Hepatocyte (in vitro differentiated cells): ENCODE measurements at regions not wholly inside any gene's neighbourhood (a gene's known extent, or its start where the extent isn't known, plus 50 kb on each side); places are given as distances from the start of the nearest gene placed in this dataset.

Experiments used
- DNase-seq: peaks from one replicate; pipeline ENCODE4 v3.0.0-alpha.2; 2016; ENCODE audit warnings: low spot score
- H2AFZ ChIP-seq: fragments of 200-600 bp; sonication (generic); 2 replicates; pipeline ENCODE4 v1.6.0; 2016; ENCODE audit warnings: antibody characterized with exemption, mild to moderate bottlenecking
- H3K27ac ChIP-seq: fragments of 200-600 bp; sonication (generic); 2 replicates; pipeline ENCODE4 v1.5.1; 2016; ENCODE audit warnings: mild to moderate bottlenecking
- H3K27me3 ChIP-seq: fragments of 200-600 bp; sonication (generic); 2 replicates; pipeline ENCODE4 v1.6.1; 2016
- H3K36me3 ChIP-seq: fragments of 200-600 bp; sonication (generic); replicated peaks from 2 replicates; pipeline ENCODE4 v1.5.1; 2016; ENCODE audit warnings: low read depth; ENCODE audit not compliant: insufficient read depth
- H3K4me1 ChIP-seq: fragments of 200-600 bp; sonication (generic); 2 replicates; pipeline ENCODE4 v1.5.1; 2016; ENCODE audit warnings: mild to moderate bottlenecking, moderate library complexity; ENCODE audit not compliant: insufficient read depth
- H3K4me2 ChIP-seq: fragments of 200-600 bp; sonication (generic); 2 replicates; pipeline ENCODE4 v1.6.0; 2016
- H3K4me3 ChIP-seq: fragments of 200-600 bp; sonication (generic); 2 replicates; pipeline ENCODE4 v1.5.1; 2016; ENCODE audit warnings: mild to moderate bottlenecking
- H3K79me2 ChIP-seq: fragments of 200-600 bp; sonication (generic); 2 replicates; pipeline ENCODE4 v1.6.0; 2017; ENCODE audit warnings: mild to moderate bottlenecking
- H3K9me2 ChIP-seq: fragments of 200-600 bp; sonication (generic); replicated peaks from 2 replicates; pipeline ENCODE4 v1.6.0; 2017; ENCODE audit warnings: mild to moderate bottlenecking; ENCODE audit not compliant: insufficient read depth
- H3K9me3 ChIP-seq: fragments of 200-600 bp; sonication (generic); 2 replicates; pipeline ENCODE4 v1.5.1; 2016; ENCODE audit warnings: low read depth, mild to moderate bottlenecking
- H4K20me1 ChIP-seq: fragments of 200-600 bp; sonication (generic); 2 replicates; pipeline ENCODE4 v1.6.0; 2016; ENCODE audit warnings: mild to moderate bottlenecking; ENCODE audit not compliant: insufficient read depth, poor library complexity, severe bottlenecking
- CTCF ChIP-seq: fragments of 200-600 bp; sonication (generic); IDR thresholded peaks from 2 replicates; pipeline ENCODE4 v1.5.1; 2016; ENCODE audit warnings: antibody characterized with exemption, mild to moderate bottlenecking; ENCODE audit not compliant: poor library complexity
- EZH2 ChIP-seq: fragments of 200-600 bp; sonication (generic); IDR thresholded peaks from 2 replicates; pipeline ENCODE4 v1.6.1; 2016; ENCODE audit warnings: antibody characterized with exemption, mild to moderate bottlenecking, borderline replicate concordance
- EZH2phosphoT487 ChIP-seq: fragments of 200-600 bp; sonication (generic); IDR thresholded peaks from one replicate; pipeline ENCODE4 v1.6.1; 2018; ENCODE audit warnings: antibody characterized with exemption, mild to moderate bottlenecking, low read depth, moderate library complexity; ENCODE audit not compliant: unreplicated experiment, severe bottlenecking
- WGBS: methylation state at CpG from one replicate; pipeline ENCODE4 v1.1.6; 2016; ENCODE audit warnings: low lambda C conversion rate; ENCODE audit errors: missing lambda C conversion rate; 5-methylcytosine and 5-hydroxymethylcytosine counted together

- Histone ChIP-seq H3K27ac (no peak overlapping the region), H3K4me1 (peaks cover 13% of the 10 kb centered on the region), H4K20me1 (no peaks in the 10 kb centered on the region), H3K4me3 (no peak overlapping the region), H3K9me2 (no peaks in the 10 kb centered on the region), H3K9me3 (no peaks in the 10 kb centered on the region), H3K4me2 (no peak overlapping the region), H3K36me3 (no peaks in the 10 kb centered on the region), H3K27me3 (no peaks in the 10 kb centered on the region), H3K79me2 (no peaks in the 10 kb centered on the region), H2AFZ (no peak overlapping the region)
- TF ChIP-seq CTCF = no peak
- TF ChIP-seq EZH2 = no peak
- no peak for TF ChIP-seq EZH2phosphoT487
- DNase-seq = no peak
- 79% methylated on average over 1 of the region's 1 CpG for WGBS
Observed at GRCh38 chr12:79527473-79527872, 163.3 kb downstream of the PAWR start.

GRCh38 chr12:79525357-79525756 is 165.4 kb downstream of the PAWR start:
- Histone ChIP-seq H3K9me3 (no peaks in the 10 kb centered on the region), H4K20me1 (no peaks in the 10 kb centered on the region), H3K36me3 (no peaks in the 10 kb centered on the region), H3K4me2 (no peak overlapping the region), H3K4me3 (no peak overlapping the region), H3K79me2 (no peaks in the 10 kb centered on the region), H3K4me1 (peaks cover 4% of the 10 kb centered on the region), H3K27ac (no peak overlapping the region), H3K27me3 (no peaks in the 10 kb centered on the region), H3K9me2 (no peaks in the 10 kb centered on the region), H2AFZ (no peak overlapping the region)
- DNase-seq = no peak
- TF ChIP-seq EZH2 (no peak), EZH2phosphoT487 (no peak), CTCF (no peak)

- Histone ChIP-seq H3K27ac (no peak overlapping the region), H3K4me3 (no peak overlapping the region), H3K9me3 (no peaks in the 10 kb centered on the region), H4K20me1 (no peaks in the 10 kb centered on the region), H3K4me2 (no peak overlapping the region), H3K9me2 (no peaks in the 10 kb centered on the region), H3K27me3 (no peaks in the 10 kb centered on the region), H3K36me3 (no peaks in the 10 kb centered on the region), H2AFZ (no peak overlapping the region), H3K4me1 (peaks cover 4% of the 10 kb centered on the region), H3K79me2 (no peaks in the 10 kb centered on the region)
- 69% methylated on average over 6 of the region's 6 CpGs for WGBS
- TF ChIP-seq CTCF (no peak), EZH2phosphoT487 (no peak), EZH2 (no peak)
- DNase-seq = no peak
Observed at GRCh38 chr12:79524507-79525148, 166.1 kb downstream of the PAWR start.

- Histone ChIP-seq H3K9me2 (no peaks in the 10 kb centered on the region), H3K36me3 (no peaks in the 10 kb centered on the region), H3K27me3 (no peaks in the 10 kb centered on the region), H3K4me3 (no peak overlapping the region), H3K4me1 (peaks cover 4% of the 10 kb centered on the region), H3K79me2 (no peaks in the 10 kb centered on the region), H3K27ac (no peak overlapping the region), H2AFZ (no peak overlapping the region), H3K9me3 (no peaks in the 10 kb centered on the region), H4K20me1 (no peaks in the 10 kb centered on the region), H3K4me2 (no peak overlapping the region)
- no peak for DNase-seq
- TF ChIP-seq EZH2 (no peak), CTCF (no peak), EZH2phosphoT487 (no peak)
- 73% methylated on average over 2 of the region's 2 CpGs for WGBS
Observed at GRCh38 chr12:79522989-79523386, 167.8 kb downstream of the PAWR start.
